ENCODE measurements at regions not wholly inside any gene's neighbourhood (a gene's known extent, or its start where the extent isn't known, plus 50 kb on each side); places are given as distances from the start of the nearest gene placed in this dataset.

DNA sequence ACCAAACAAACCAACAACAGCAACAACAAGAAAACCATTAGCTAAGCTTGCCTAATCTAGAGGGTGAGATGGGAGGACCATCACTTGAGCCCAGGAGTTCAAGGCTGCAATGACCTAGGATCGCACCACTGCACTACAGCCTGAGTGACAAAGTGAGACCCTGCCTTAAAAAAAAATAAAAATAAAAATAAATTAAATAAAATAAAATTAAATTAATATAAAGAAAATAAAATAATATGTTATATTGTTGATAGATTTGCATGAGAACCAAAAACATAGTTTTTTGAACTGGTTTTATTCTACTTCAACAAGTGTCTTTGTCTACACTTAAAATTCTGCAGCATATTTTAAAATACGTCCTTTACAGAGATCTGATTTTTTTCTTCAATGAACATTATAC, 2683.1 kb downstream of the ARAP2 start:
- DNase-seq (ENCODE audit: low read depth, low spot score): no peak

DNA sequence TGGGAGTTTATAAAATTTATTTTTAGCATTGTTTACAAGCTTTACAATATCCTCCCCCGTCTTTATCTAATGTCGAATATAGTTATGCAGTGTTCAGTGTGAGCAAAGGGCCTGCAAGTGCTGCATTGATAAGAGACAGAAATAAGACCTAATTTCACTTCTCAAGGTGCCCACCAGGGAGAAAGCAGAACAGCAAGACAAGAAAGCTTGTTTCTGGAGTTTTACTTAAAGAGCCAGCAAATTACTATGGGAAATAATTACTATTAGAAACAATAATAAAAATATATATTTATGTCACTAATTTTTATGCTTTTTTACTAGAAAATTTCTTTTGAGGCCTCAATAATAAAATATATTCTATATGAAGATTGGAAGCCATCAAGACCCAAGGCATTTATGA, 2677.7 kb downstream of the ARAP2 start:
- DNase-seq (ENCODE audit: low read depth, low spot score): no peak

DNA sequence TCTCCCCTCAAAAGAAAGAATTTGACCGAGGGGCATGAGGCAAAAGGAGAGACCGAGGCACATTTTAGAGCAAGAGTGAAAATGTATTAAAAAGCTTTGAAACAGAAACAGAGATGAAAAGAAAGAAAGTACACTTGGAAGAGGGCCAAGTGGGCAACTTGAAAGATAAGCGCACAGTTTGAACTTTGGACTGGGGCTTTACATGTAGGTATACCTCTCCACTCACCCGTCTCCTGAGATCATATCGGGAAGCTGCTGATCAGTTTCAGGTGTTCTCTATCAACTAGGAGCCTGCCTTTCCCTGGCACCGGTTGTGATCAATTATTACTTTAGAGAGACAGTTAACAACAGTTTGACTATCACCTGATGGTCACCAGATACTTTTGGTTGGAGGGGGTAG, 2666.5 kb downstream of the ARAP2 start:
- no peak for DNase-seq (ENCODE audit: low read depth, low spot score)

- no peak for DNase-seq (ENCODE audit: low read depth, low spot score)
Measured at GRCh38 chr4:33579951-33580350, 2664.4 kb downstream of the ARAP2 start.

DNA sequence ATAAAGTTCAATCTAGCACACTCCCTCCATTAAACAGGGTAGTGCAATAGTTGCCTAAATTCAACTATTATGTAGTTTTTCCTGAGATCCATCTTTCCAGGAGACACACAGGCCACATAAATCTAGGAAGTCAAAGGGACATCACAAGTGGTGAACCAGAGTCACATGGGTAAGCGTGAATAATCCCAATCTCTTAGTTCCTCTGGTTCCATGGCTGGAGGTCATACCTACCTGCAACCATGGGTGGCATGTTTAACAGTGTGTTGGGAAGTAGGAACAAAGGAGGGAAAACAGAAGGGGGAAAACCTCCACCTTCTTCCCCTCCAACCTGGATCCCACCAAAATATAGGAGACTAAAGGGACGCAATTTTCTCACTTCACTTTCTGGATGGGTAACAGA, 2651.6 kb downstream of the ARAP2 start:
- DNase-seq (ENCODE audit: low read depth, low spot score): no peak

- DNase-seq (ENCODE audit: low read depth, low spot score): no peak
Measured at GRCh38 chr4:33606951-33607350, 2637.4 kb downstream of the ARAP2 start.

DNA sequence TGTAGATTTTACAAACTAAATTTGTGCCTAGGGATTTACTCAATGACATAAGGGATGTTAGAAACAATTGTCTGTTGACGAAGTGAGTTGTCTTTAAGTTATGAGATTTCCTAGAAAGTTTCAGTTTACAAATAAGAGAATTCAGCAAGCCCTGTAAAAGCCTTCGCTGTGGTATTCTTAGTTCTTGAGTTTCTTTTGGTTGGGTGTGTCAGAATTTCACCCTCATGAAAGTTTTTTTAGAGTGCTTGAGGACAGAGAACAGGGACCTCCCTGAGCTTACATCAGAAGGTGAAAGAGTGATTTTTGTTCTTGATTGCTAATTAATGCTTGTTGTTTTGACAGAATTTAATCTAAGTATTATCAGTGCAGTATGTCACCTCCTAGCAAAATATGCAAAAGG, 2628.2 kb downstream of the ARAP2 start:
- no peak for DNase-seq (ENCODE audit: low read depth, low spot score)

DNA sequence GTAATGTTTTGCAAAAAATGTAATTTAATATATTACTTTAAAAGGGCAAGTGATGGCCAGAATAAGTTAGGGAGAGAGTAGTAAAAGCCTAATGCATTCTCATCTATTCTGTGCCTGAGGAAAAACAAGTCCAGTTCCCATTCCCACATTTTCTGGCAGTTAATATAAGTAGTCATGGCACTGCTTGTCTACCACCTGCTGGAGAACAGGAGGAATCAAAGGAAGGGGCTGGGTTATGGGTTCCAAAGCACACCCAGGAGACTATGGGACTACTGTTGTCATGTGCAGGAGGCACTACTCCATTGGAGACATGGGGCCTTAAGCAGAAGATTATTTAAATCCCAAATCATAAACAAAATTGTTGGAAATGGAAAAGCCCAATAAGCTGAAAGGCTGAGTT, 2618.6 kb downstream of the ARAP2 start:
- no peak for DNase-seq (ENCODE audit: low read depth, low spot score)

- no peak for DNase-seq (ENCODE audit: low read depth, low spot score)
Measured at GRCh38 chr4:33626221-33626620, 2618.1 kb downstream of the ARAP2 start.

GRCh38 chr4:33628296-33628695, 2616.0 kb downstream of the ARAP2 start:
- no peak for DNase-seq (ENCODE audit: low read depth, low spot score)

GRCh38 chr4:33649015-33649414, 2595.3 kb downstream of the ARAP2 start:
- peak; percentile 15 for DNase-seq (ENCODE audit: low read depth, low spot score)

GRCh38 chr4:33649471-33649870, 2594.8 kb downstream of the ARAP2 start:
- DNase-seq (ENCODE audit: low read depth, low spot score): no peak

GRCh38 chr4:33650036-33650435, 2594.3 kb downstream of the ARAP2 start:
- DNase-seq (ENCODE audit: low read depth, low spot score): no peak

GRCh38 chr4:33658971-33659370, 2585.3 kb downstream of the ARAP2 start:
- DNase-seq (ENCODE audit: low read depth, low spot score): no peak

GRCh38 chr4:33661636-33662035, 2582.7 kb downstream of the ARAP2 start:
- no peak for DNase-seq (ENCODE audit: low read depth, low spot score)

DNA sequence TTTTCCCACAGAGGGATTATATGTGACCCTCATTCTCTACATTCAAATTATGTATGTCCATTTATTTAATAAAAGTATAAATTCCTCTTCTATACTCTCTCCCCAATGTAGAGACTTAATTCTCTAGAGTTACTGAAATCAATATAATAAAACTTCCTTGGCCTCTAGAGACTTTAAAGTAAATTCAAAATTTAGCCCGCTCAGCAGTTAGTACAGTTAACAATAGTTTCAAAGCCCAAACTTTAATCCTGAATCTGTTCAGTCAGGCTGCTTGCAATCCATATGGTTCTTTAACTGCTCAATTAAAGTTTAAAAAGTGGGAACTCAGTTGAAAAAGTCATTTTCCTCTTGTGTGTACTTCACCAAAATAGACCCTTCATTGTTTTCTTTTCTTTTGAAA, 2558.4 kb downstream of the ARAP2 start:
- DNase-seq (ENCODE audit: low read depth, low spot score): no peak

- no peak for DNase-seq (ENCODE audit: low read depth, low spot score)
Measured at GRCh38 chr4:33696041-33696440, 2548.3 kb downstream of the ARAP2 start.

DNA sequence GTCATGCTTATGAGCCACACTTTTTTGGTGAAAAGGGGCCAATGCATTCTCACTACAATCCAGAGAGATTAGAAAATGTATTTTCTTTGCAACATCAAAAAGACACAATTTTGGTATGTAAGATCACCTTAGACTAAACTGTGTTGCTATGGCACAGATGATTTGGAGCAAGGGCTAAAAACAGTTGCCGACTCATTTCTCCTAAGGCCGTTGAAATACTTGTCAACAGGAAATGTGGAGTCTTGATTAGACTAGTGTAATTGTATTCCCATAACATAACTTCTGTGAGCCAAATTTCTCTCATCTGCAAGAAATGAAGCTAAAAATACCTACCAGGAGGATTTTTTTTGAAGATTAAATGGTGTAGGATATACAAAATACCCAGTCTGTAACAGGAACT, 2547.7 kb downstream of the ARAP2 start:
- no peak for DNase-seq (ENCODE audit: low read depth, low spot score)

DNA sequence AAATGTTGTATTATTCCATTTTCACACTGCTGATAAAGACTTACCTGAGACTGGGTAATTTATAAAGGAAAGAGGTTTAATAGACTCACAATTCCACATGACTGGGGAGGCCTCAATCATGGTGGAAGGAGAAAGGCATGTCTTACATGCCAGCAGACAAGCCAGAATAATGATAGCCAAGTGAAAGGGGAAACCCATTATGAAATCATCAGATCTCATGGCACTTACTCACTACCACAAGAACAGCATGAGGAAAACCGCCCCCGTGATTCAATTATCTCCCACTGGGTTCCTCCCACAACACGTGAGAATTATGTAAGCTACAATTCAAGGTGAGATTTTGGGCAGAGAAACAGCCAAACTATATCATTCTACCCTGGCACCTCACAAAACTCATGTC, 2535.1 kb downstream of the ARAP2 start:
- peak; percentile 13 for DNase-seq (ENCODE audit: low read depth, low spot score)

DNA sequence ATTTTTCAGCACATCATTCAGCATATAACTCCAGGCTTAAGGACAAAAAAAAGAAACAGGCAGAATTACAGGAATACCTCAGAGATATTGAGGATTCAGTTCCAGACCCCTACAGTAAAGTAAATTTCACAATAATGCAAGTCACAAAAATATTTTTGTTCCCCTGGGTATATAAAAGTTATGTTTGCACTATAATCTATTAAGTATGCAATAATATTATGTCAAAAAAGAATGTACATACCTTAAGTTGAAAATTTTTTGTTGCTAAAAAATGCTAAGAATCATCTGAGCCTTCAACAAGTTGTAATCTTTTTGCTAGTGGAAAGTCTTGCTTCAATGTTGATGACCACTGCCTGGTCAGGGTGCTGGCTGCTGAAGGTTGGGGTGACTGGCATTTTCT, 2532.5 kb downstream of the ARAP2 start:
- no peak for DNase-seq (ENCODE audit: low read depth, low spot score)

GRCh38 chr4:33714971-33715370, 2529.3 kb downstream of the ARAP2 start:
- no peak for DNase-seq (ENCODE audit: low read depth, low spot score)

DNA sequence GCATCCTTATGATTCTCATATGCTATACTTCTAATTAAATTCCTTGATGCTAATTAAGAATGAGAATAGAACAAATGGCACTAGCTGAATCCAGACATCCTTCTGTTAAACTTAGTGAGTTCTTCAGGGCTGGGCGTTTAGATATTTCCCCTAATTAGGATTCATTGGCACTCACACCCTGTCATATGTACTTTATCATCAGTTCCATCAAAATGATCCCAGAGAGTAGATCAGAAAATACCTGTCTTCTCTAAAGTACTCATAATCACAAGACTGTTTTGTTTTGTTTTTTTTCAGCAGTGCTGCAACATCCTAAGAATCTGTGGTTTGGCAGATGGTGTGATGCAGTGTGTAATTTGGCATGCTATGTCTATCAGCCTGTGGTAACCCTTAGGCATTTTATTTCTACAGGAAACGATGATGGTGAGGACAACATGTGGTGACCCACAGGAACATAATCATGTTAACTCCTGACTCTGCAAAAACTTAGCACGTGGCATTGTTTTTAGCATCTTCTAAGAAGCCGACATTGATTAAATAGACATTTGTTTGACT, 2528.4 kb downstream of the ARAP2 start:
- peak; percentile 37 for DNase-seq (ENCODE audit: low read depth, low spot score)

DNA sequence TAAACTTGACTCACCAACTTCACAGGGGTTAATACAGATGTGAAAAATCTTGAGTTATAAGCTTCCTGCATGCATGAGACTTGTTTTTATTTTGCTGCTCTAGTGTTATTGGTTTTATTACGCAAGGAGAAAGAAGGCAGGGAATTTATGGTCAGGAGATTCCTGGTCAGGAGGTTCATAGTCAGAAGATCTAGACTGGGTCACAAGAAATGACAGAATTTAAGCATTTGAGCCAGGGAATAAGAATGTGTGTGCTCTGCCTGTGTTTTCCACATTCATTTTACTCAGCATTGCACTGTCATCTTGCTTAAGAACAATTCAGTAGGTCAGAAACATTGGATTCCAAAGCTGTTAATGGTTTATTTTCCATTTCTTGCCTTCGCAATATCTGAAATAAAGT, 2522.1 kb downstream of the ARAP2 start:
- DNase-seq (ENCODE audit: low read depth, low spot score): no peak

DNA sequence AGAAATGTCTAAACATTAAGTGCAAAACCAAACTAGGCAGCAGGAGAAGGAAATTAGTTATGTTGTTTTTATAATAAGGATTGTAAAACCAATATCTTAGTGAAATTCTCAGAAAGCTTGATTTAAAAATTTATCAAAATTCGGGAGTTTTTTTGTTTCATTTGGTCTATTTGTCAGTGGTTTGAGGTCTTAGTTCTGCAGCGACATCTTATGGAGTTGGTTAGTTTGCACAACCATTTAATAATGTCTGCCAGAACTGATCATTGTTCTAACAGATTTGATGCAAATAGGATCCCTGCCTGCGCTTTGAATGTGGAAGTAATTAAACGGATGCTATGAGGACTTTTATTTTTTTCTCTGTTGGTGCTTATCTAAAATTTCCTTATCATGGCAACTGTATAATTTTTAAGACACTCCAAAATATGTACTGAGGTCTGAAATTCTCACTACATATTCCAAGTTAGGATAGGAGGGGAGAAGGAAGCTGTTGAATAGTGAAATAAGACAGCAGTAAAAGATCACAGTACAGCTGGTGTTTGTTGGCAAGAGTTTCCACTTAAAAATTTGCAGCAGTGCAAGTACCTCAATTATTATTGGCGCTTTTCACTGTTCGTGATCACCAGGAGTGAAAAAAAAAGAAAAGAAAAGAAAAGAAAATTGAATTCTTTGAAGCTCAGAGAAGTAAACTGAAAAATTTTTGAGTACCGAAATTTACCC, 2521.4 kb downstream of the ARAP2 start:
- no peak for DNase-seq (ENCODE audit: low read depth, low spot score)
